ENCODE measurements at regions not wholly inside any gene's neighbourhood (a gene's known extent, or its start where the extent isn't known, plus 50 kb on each side); places are given as distances from the start of the nearest gene placed in this dataset.

- no peak for TF ChIP-seq CTCF (IDR thresholded peaks at IDR 0.05; ENCODE audit: low read depth, low read length, poor library complexity, severe bottlenecking)
- TF ChIP-seq EZH2phosphoT487 (IDR thresholded peaks at IDR 0.05; ENCODE audit: borderline replicate concordance, low read length) = no peak
These were observed 53.2 kb upstream of the ACO1 start for GRCh38 chr9:32331240-32331639.

Measured in DOHH2 (cell line).